ENCODE measurements at regions not wholly inside any gene's neighbourhood (a gene's known extent, or its start where the extent isn't known, plus 50 kb on each side); places are given as distances from the start of the nearest gene placed in this dataset.

DNA sequence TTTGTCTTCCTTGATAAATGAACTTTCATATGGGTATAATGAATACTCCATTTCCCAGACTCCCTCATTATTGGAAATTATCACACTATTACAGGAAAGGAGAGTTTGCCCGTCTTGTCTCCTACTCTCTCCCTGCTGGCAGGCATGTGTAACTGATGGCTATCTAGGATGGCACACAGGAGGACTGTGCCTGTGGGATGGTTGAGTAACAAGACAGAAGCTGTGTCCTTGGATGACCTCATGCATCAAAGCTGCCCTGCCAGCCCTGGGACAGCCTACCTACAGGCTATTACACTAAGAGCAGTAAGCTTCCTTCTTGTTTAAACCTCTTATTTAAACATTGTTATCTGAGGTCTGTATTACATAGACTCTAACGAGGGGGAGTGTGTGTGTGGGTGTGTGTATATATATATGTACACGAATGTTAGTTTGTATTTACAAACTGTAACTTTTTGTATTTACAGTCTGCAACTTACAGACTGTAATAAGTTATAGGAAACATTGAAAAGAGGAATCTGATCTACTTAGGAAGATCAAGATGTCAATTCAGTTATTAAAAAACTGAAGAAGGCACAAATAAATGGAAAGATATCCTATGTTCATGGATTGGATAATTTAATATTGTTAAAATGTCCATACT lies 247.6 kb upstream of the ACO1 start (continued):
- TF ChIP-seq, protein P1, sequence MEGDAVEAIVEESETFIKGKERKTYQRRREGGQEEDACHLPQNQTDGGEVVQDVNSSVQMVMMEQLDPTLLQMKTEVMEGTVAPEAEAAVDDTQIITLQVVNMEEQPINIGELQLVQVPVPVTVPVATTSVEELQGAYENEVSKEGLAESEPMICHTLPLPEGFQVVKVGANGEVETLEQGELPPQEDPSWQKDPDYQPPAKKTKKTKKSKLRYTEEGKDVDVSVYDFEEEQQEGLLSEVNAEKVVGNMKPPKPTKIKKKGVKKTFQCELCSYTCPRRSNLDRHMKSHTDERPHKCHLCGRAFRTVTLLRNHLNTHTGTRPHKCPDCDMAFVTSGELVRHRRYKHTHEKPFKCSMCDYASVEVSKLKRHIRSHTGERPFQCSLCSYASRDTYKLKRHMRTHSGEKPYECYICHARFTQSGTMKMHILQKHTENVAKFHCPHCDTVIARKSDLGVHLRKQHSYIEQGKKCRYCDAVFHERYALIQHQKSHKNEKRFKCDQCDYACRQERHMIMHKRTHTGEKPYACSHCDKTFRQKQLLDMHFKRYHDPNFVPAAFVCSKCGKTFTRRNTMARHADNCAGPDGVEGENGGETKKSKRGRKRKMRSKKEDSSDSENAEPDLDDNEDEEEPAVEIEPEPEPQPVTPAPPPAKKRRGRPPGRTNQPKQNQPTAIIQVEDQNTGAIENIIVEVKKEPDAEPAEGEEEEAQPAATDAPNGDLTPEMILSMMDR (IDR thresholded peaks at IDR 0.05; ENCODE audit: control extremely low read depth in 1 of 3, insufficient read depth in 1 of 3, low read depth in 1 of 3, low read length in 3 of 3): peak; percentile 21 to 67 (median 34); a peak in 3 of 4 replicates
- 0 out of 2 replicates have a peak, but pooled peaks have one; percentile 17 for TF ChIP-seq CEBPB (IDR thresholded peaks at IDR 0.05; ENCODE audit: low read depth, low read length)
